ENCODE measurements at regions not wholly inside any gene's neighbourhood (a gene's known extent, or its start where the extent isn't known, plus 50 kb on each side); places are given as distances from the start of the nearest gene placed in this dataset.

GRCh38 chrX:9108054-9108453 lies 74.1 kb upstream of the FAM9B start (continued):
- TF ChIP-seq HDAC2 (IDR thresholded peaks at IDR 0.05; ENCODE audit: borderline replicate concordance in 1 of 2, low read depth in 2 of 2, low read length in 2 of 2) (no peak), BACH1 (IDR thresholded peaks at IDR 0.05; ENCODE audit: low read length) (no peak), GTF2F1 (IDR thresholded peaks at IDR 0.05; ENCODE audit: borderline replicate concordance, low read depth, low read length) (no peak), BCL11A (IDR thresholded peaks at IDR 0.05; ENCODE audit: low read depth in 2 of 2, low read length in 2 of 2) (no peak), RBBP5 (IDR thresholded peaks at IDR 0.05; ENCODE audit: borderline replicate concordance, low read depth, low read length) (no peak), TEAD4 (IDR thresholded peaks at IDR 0.05; ENCODE audit: low read depth, low read length) (no peak)
